ENCODE measurements at regions not wholly inside any gene's neighbourhood (a gene's known extent, or its start where the extent isn't known, plus 50 kb on each side); places are given as distances from the start of the nearest gene placed in this dataset.

GRCh38 chr12:75674393-75674792 lies 163.0 kb upstream of the KRR1 start (continued):
- TF ChIP-seq TCF4 (CRISPR knock-in tag; IDR thresholded peaks at IDR 0.05; ENCODE audit: borderline replicate concordance) (no peak), ARNTL (CRISPR knock-in tag; IDR thresholded peaks at IDR 0.05; ENCODE audit: borderline replicate concordance, low read depth) (no peak), OSR1 (CRISPR knock-in tag; IDR thresholded peaks at IDR 0.05) (no peak), SNAI2 (CRISPR knock-in tag; IDR thresholded peaks at IDR 0.05) (no peak), GLIS3 (CRISPR knock-in tag; IDR thresholded peaks at IDR 0.05) (no peak), ZC3H10 (CRISPR knock-in tag; IDR thresholded peaks at IDR 0.05) (no peak)

GRCh38 chr12:75672200-75672599 lies 160.8 kb upstream of the KRR1 start:
- ATAC-seq = no peak; the same call in 2 of the 3 replicates
- no peak for TF ChIP-seq ZFP30 (CRISPR knock-in tag; IDR thresholded peaks at IDR 0.05)
- TF ChIP-seq RARB (CRISPR knock-in tag; IDR thresholded peaks at IDR 0.05) = no peak
- TF ChIP-seq GLIS3 (CRISPR knock-in tag; IDR thresholded peaks at IDR 0.05) = no peak
- TF ChIP-seq ISL1 (CRISPR knock-in tag; IDR thresholded peaks at IDR 0.05) = no peak
- TF ChIP-seq ZNF8 (CRISPR knock-in tag; IDR thresholded peaks at IDR 0.05) = no peak
- TF ChIP-seq OSR1 (CRISPR knock-in tag; IDR thresholded peaks at IDR 0.05) = no peak
- TF ChIP-seq PPARA (CRISPR knock-in tag; IDR thresholded peaks at IDR 0.05; ENCODE audit: borderline replicate concordance) = no peak
- no peak for TF ChIP-seq SNAI2 (CRISPR knock-in tag; IDR thresholded peaks at IDR 0.05)
- TF ChIP-seq ESRRG (CRISPR knock-in tag; IDR thresholded peaks at IDR 0.05) = no peak
- TF ChIP-seq PATZ1 (CRISPR knock-in tag; IDR thresholded peaks at IDR 0.05; ENCODE audit: borderline replicate concordance) = no peak
- TF ChIP-seq CREB5 (CRISPR knock-in tag; IDR thresholded peaks at IDR 0.05; ENCODE audit: low read depth) = no peak

GRCh38 chr12:75670216-75670615 lies 158.8 kb upstream of the KRR1 start:
- TF ChIP-seq PPARA (CRISPR knock-in tag; IDR thresholded peaks at IDR 0.05; ENCODE audit: borderline replicate concordance) (no peak), ZNF8 (CRISPR knock-in tag; IDR thresholded peaks at IDR 0.05) (no peak), ISL1 (CRISPR knock-in tag; IDR thresholded peaks at IDR 0.05) (no peak), ZFP30 (CRISPR knock-in tag; IDR thresholded peaks at IDR 0.05) (no peak), ZNF565 (CRISPR knock-in tag; conservative IDR thresholded peaks at IDR 0.05; ENCODE audit: low read depth) (no peak), TOX (CRISPR knock-in tag; IDR thresholded peaks at IDR 0.05; ENCODE audit: borderline replicate concordance) (no peak), CSDC2 (CRISPR knock-in tag; IDR thresholded peaks at IDR 0.05) (no peak), ESRRG (CRISPR knock-in tag; IDR thresholded peaks at IDR 0.05) (no peak), ZC3H10 (CRISPR knock-in tag; IDR thresholded peaks at IDR 0.05) (no peak), RARB (CRISPR knock-in tag; IDR thresholded peaks at IDR 0.05) (no peak), TCF4 (CRISPR knock-in tag; IDR thresholded peaks at IDR 0.05; ENCODE audit: borderline replicate concordance) (no peak), SNAI2 (CRISPR knock-in tag; IDR thresholded peaks at IDR 0.05) (no peak), ZNF70 (CRISPR knock-in tag; IDR thresholded peaks at IDR 0.05) (no peak), ZFP3 (CRISPR knock-in tag; IDR thresholded peaks at IDR 0.05) (no peak), POU6F1 (CRISPR knock-in tag; IDR thresholded peaks at IDR 0.05; ENCODE audit: borderline replicate concordance, low read depth) (no peak), GLIS3 (CRISPR knock-in tag; IDR thresholded peaks at IDR 0.05) (no peak)
- no peak for ATAC-seq

GRCh38 chr12:75666939-75667334 lies 155.5 kb upstream of the KRR1 start:
- ATAC-seq = peak; percentile 77
- TF ChIP-seq PATZ1 (CRISPR knock-in tag; IDR thresholded peaks at IDR 0.05; ENCODE audit: borderline replicate concordance) (no peak), ZC3H10 (CRISPR knock-in tag; IDR thresholded peaks at IDR 0.05) (no peak), ZNF70 (CRISPR knock-in tag; IDR thresholded peaks at IDR 0.05) (no peak), TOX (CRISPR knock-in tag; IDR thresholded peaks at IDR 0.05; ENCODE audit: borderline replicate concordance) (no peak), CSRNP3 (CRISPR knock-in tag; IDR thresholded peaks at IDR 0.05) (no peak), OSR1 (CRISPR knock-in tag; IDR thresholded peaks at IDR 0.05) (no peak)

All from SK-N-SH treated with all-trans-retinoic acid at 6 μM for 48 hours (cell line).